Neuronal stem cell (in vitro differentiated cells): ENCODE measurements at regions not wholly inside any gene's neighbourhood (a gene's known extent, or its start where the extent isn't known, plus 50 kb on each side); places are given as distances from the start of the nearest gene placed in this dataset.

Experiments
- DNase-seq: peaks from one replicate; pipeline ENCODE4 v3.0.0-alpha.2; 2013; ENCODE audit warnings: low spot score
- H2AFZ ChIP-seq: one replicate; pipeline ENCODE4 v1.6.1; 2013; ENCODE audit warnings: mild to moderate bottlenecking, low read length, inconsistent platforms
- H2AK5ac ChIP-seq: 2 replicates; pipeline ENCODE4 v1.6.1; 2013; ENCODE audit warnings: low read depth, mild to moderate bottlenecking, inconsistent platforms, low read length, moderate library complexity, mixed read lengths
- H2BK120ac ChIP-seq: 2 replicates; pipeline ENCODE4 v1.6.1; 2013; ENCODE audit warnings: low read depth, mild to moderate bottlenecking, inconsistent platforms, low read length, moderate library complexity, mixed read lengths
- H2BK12ac ChIP-seq: one replicate; pipeline ENCODE4 v1.6.1; 2013; ENCODE audit warnings: low read length, inconsistent platforms
- H2BK15ac ChIP-seq: 2 replicates; pipeline ENCODE4 v1.6.1; 2013; ENCODE audit warnings: mild to moderate bottlenecking, low read length, inconsistent platforms, mixed read lengths
- H2BK5ac ChIP-seq: one replicate; pipeline ENCODE4 v1.6.1; 2013; ENCODE audit warnings: inconsistent platforms, mild to moderate bottlenecking, low read length, moderate library complexity
- H3K14ac ChIP-seq: one replicate; pipeline ENCODE4 v1.6.1; 2013; ENCODE audit warnings: low read length, inconsistent platforms
- H3K18ac ChIP-seq: 2 replicates; pipeline ENCODE4 v1.6.1; 2013; ENCODE audit warnings: low read length, inconsistent platforms
- H3K23ac ChIP-seq: 2 replicates; pipeline ENCODE4 v1.6.1; 2013; ENCODE audit warnings: low read depth, mild to moderate bottlenecking, mixed read lengths, low read length, inconsistent platforms; ENCODE audit not compliant: poor library complexity
- H3K27ac ChIP-seq: replicated peaks from 3 replicates; pipeline ENCODE4 v1.5.1; 2013; ENCODE audit warnings: low read length, inconsistent platforms
- H3K27me3 ChIP-seq, 3 experiments: 2 replicates each; pipeline ENCODE4 v1.6.1; 2013; ENCODE audit warnings: low read length in 3 of 3, mild to moderate bottlenecking in 2 of 3, inconsistent platforms in 1 of 3, low read depth in 1 of 3, mixed read lengths in 1 of 3, moderate library complexity in 1 of 3; ENCODE audit not compliant: control insufficient read depth in 3 of 3, insufficient read depth in 3 of 3
- H3K36me3 ChIP-seq, 2 donors: replicated peaks in 1 of 2; 2 replicates each; pipeline ENCODE4 v1.6.1; 2013; ENCODE audit warnings: low read length in 2 of 2; ENCODE audit not compliant: control insufficient read depth in 2 of 2, insufficient read depth in 2 of 2
- H3K4ac ChIP-seq: 2 replicates; pipeline ENCODE4 v1.6.1; 2013; ENCODE audit warnings: inconsistent platforms, mild to moderate bottlenecking, low read length, moderate library complexity
- H3K4me1 ChIP-seq, 2 donors: 1 replicate in 1 of 2; 2 replicates in 1 of 2; pipeline ENCODE4 v1.6.1; 2013; ENCODE audit warnings: low read length in 2 of 2, low read depth in 1 of 2; ENCODE audit not compliant: control insufficient read depth in 2 of 2, insufficient read depth in 1 of 2
- H3K4me2 ChIP-seq: one replicate; pipeline ENCODE4 v1.6.1; 2013; ENCODE audit warnings: mild to moderate bottlenecking, low read length, inconsistent platforms; ENCODE audit not compliant: insufficient read depth, poor library complexity, severe bottlenecking
- H3K4me3 ChIP-seq, 2 donors: 2 replicates each; pipeline ENCODE4 v1.5.1; 2013; ENCODE audit warnings: low read length in 2 of 2, mild to moderate bottlenecking in 2 of 2, inconsistent platforms in 1 of 2, moderate library complexity in 1 of 2
- H3K79me1 ChIP-seq: one replicate; pipeline ENCODE4 v1.6.1; 2013; ENCODE audit warnings: low read depth, mild to moderate bottlenecking, inconsistent platforms, low read length, moderate library complexity
- H3K9ac ChIP-seq: one replicate; pipeline ENCODE4 v1.6.1; 2013; ENCODE audit warnings: mild to moderate bottlenecking, low read depth, low read length, inconsistent platforms; ENCODE audit not compliant: poor library complexity
- H3K9me3 ChIP-seq, 2 donors: replicated peaks in 1 of 2; 2 replicates each; pipeline versions ENCODE3 to v1.6.1; 2013; ENCODE audit warnings: low read length in 2 of 2, mild to moderate bottlenecking in 2 of 2, inconsistent platforms in 1 of 2, low read depth in 1 of 2, mixed read lengths in 1 of 2, moderate library complexity in 1 of 2; ENCODE audit not compliant: control insufficient read depth in 2 of 2, insufficient read depth in 1 of 2
- H4K8ac ChIP-seq: one replicate; pipeline ENCODE4 v1.6.1; 2013; ENCODE audit warnings: low read depth, mild to moderate bottlenecking, inconsistent platforms, low read length, moderate library complexity
- H4K91ac ChIP-seq: one replicate; pipeline ENCODE4 v1.6.1; 2013; ENCODE audit warnings: low read length, low read depth, mild to moderate bottlenecking, inconsistent platforms; ENCODE audit not compliant: poor library complexity
- WGBS, 2 donors: extraction: QIAGEN DNeasy Blood & Tissue Kit; methylation state at CpG; one replicate each; pipeline ENCODE4 v1.1.7; 2013; ENCODE audit warnings: missing lambda C conversion rate in 2 of 2, mixed read lengths in 1 of 2; ENCODE audit not compliant: insufficient read length in 2 of 2, insufficient replicate concordance in 1 of 2; ENCODE audit errors: extremely low coverage in 2 of 2; 5-methylcytosine and 5-hydroxymethylcytosine counted together

DNA sequence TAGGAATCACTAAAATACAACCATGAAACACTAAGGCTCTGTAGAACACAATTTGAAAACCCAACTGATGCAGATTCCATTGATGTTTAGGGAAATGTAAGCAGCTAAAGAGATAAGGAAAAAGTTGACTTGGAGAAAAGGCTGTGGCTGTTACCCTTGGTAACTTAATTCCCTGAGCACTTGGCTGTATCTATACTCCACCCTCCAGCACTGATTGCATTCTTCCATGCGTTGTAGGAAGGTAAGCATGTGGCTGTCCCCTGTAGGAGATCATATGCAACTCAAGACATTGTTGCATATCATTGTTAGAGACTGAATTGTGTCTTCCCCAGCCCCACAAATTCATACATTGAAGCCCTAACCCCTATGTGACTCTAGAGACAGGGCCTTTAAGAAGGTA, 184.5 kb downstream of the CEMIP2 start:
- Histone ChIP-seq H3K18ac (no peak overlapping the region), H4K91ac (no peak overlapping the region)
- DNase-seq: no peak

GRCh38 chr9:71582347-71582746, 186.0 kb downstream of the CEMIP2 start:
- Histone ChIP-seq H2BK15ac (no peak overlapping the region), H3K18ac (no peak overlapping the region), H3K9me3 (no peaks in the 10 kb centered on the region), H4K8ac (no peak overlapping the region), H3K27ac (no peak overlapping the region), H3K4me2 (no peak overlapping the region), H3K36me3 (no peaks in the 10 kb centered on the region), H2BK120ac (no peak overlapping the region), H3K9ac (no peak overlapping the region), H2BK12ac (no peak overlapping the region), H2AFZ (no peak overlapping the region), H2AK5ac (no peak overlapping the region), H3K79me1 (no peaks in the 10 kb centered on the region), H3K4me1 (no peaks in the 10 kb centered on the region), H3K27me3 (no peaks in the 10 kb centered on the region), H3K4ac (no peak overlapping the region), H3K4me3 (no peak overlapping the region), H3K14ac (no peak overlapping the region), H4K91ac (no peak overlapping the region), H3K23ac (no peak overlapping the region), H2BK5ac (no peak overlapping the region)
- no peak for DNase-seq
- WGBS, 2 donors: no CpG with 5 or more reads among the region's 2 CpGs

More for the DNA sequence above, 184.5 kb downstream of the CEMIP2 start:
- H3K36me3 ChIP-seq: no peaks in the 10 kb centered on the region
- no peak overlapping the region for H3K23ac ChIP-seq
- no peak overlapping the region for H3K4ac ChIP-seq
- no peak overlapping the region for H2BK15ac ChIP-seq
- no peak overlapping the region for H2AFZ ChIP-seq
- no peak overlapping the region for H3K27ac ChIP-seq
- no peak overlapping the region for H2BK120ac ChIP-seq
- H3K79me1 ChIP-seq: no peaks in the 10 kb centered on the region
- no peak overlapping the region for H3K9ac ChIP-seq
- H3K27me3 ChIP-seq: no peaks in the 10 kb centered on the region
- no peak overlapping the region for H3K4me3 ChIP-seq
- H3K4me1 ChIP-seq: no peaks in the 10 kb centered on the region
- no peak overlapping the region for H2BK12ac ChIP-seq
- no CpG with 5 or more reads among the region's 1 CpG for WGBS, 2 donors
- H2BK5ac ChIP-seq: no peak overlapping the region
- H3K4me2 ChIP-seq: no peak overlapping the region
- H4K8ac ChIP-seq: no peak overlapping the region
- H3K9me3 ChIP-seq: no peaks in the 10 kb centered on the region
- no peak overlapping the region for H2AK5ac ChIP-seq
- H3K14ac ChIP-seq: no peak overlapping the region

GRCh38 chr9:71581101-71581500, 187.2 kb downstream of the CEMIP2 start:
- Histone ChIP-seq H2BK120ac (no peak overlapping the region), H2AK5ac (no peak overlapping the region), H3K14ac (no peak overlapping the region), H3K36me3 (no peaks in the 10 kb centered on the region), H2BK12ac (no peak overlapping the region), H3K4me3 (no peak overlapping the region), H3K9ac (no peak overlapping the region), H3K9me3 (no peaks in the 10 kb centered on the region), H3K4me2 (no peak overlapping the region), H4K8ac (no peak overlapping the region), H4K91ac (no peak overlapping the region), H3K4ac (no peak overlapping the region), H3K27ac (no peak overlapping the region), H3K4me1 (no peaks in the 10 kb centered on the region), H2BK15ac (no peak overlapping the region), H2BK5ac (no peak overlapping the region), H2AFZ (no peak overlapping the region), H3K79me1 (no peaks in the 10 kb centered on the region), H3K27me3 (no peaks in the 10 kb centered on the region), H3K23ac (no peak overlapping the region), H3K18ac (no peak overlapping the region)
- no CpG with 5 or more reads among the region's 2 CpGs for WGBS, 2 donors
- no peak for DNase-seq

DNA sequence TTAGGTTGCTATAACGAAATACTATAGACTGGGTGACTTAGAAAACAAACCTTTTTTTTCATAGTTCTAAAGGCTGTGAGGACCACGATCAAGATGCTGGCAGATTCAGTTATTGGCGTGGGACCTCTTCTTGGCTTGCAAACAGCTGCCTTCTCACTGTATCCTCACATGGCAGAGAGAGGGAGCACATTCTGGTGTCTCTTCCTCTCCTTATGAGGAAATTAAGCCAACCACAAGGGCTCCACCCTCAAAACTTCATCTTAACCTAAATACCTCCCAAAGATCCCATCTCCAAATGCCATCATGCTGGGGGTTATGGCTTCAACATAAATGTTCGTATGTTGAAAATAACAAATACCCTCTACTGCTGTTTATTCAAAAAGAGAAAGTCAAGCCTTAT, 197.1 kb downstream of the CEMIP2 start:
- Histone ChIP-seq H3K27me3 (no peaks in the 10 kb centered on the region), H2AFZ (no peak overlapping the region), H3K79me1 (no peaks in the 10 kb centered on the region), H3K18ac (no peak overlapping the region), H3K36me3 (no peaks in the 10 kb centered on the region), H3K27ac (no peak overlapping the region), H3K4me1 (no peaks in the 10 kb centered on the region), H2AK5ac (no peak overlapping the region), H3K14ac (no peak overlapping the region), H3K9me3 (no peaks in the 10 kb centered on the region), H4K91ac (no peak overlapping the region), H3K23ac (no peak overlapping the region), H2BK120ac (no peak overlapping the region), H3K4ac (no peak overlapping the region), H4K8ac (no peak overlapping the region), H2BK12ac (no peak overlapping the region), H3K9ac (no peak overlapping the region), H2BK5ac (no peak overlapping the region), H2BK15ac (no peak overlapping the region), H3K4me3 (no peak overlapping the region), H3K4me2 (no peak overlapping the region)
- DNase-seq: no peak
- no CpG with 5 or more reads among the region's 4 CpGs for WGBS, 2 donors
